Endothelial cell of umbilical vein (primary cell): ENCODE measurements at regions not wholly inside any gene's neighbourhood (a gene's known extent, or its start where the extent isn't known, plus 50 kb on each side); places are given as distances from the start of the nearest gene placed in this dataset.

ENCODE experiments used
- CTCF ChIP-seq, 2 donors: IDR thresholded peaks; 1 replicate in 1 of 2; 2 replicates in 1 of 2; pipeline ENCODE4 v1.5.1; 2011; ENCODE audit warnings: low read length in 2 of 2, mild to moderate bottlenecking in 2 of 2, moderate library complexity in 2 of 2, control low read depth in 1 of 2, inconsistent platforms in 1 of 2, low read depth in 1 of 2; ENCODE audit not compliant: insufficient read depth in 1 of 2; ENCODE audit errors: extremely low read depth in 1 of 2
- MAX ChIP-seq: IDR thresholded peaks from 2 replicates; pipeline ENCODE4 v1.6.1; 2011; ENCODE audit not compliant: insufficient read depth, insufficient read length
- POLR2A ChIP-seq: IDR thresholded peaks from 2 replicates; pipeline ENCODE4 v1.6.1; 2012; ENCODE audit warnings: low read depth, mild to moderate bottlenecking, control low read depth, low read length
- POLR2AphosphoS5 ChIP-seq: IDR thresholded peaks from 2 replicates; pipeline ENCODE4 v1.6.1; 2012; ENCODE audit warnings: low read depth, mild to moderate bottlenecking, control low read depth, low read length, moderate library complexity; ENCODE audit not compliant: insufficient read depth

- no peak for TF ChIP-seq CTCF (IDR thresholded peaks at IDR 0.05; ENCODE audit: extremely low read depth in 1 of 2, insufficient read depth in 1 of 2, low read depth in 1 of 2, low read length in 2 of 2)
- TF ChIP-seq POLR2A: no peak
- no peak for TF ChIP-seq POLR2AphosphoS5
- TF ChIP-seq MAX: no peak
Measured at GRCh38 chr4:136355970-136356369, 1176.3 kb downstream of the PCDH18 start.
